GM12878 (cell line): ENCODE measurements at regions not wholly inside any gene's neighbourhood (a gene's known extent, or its start where the extent isn't known, plus 50 kb on each side); places are given as distances from the start of the nearest gene placed in this dataset.

ENCODE experiments used
- ATAC-seq: fragments of 200-7000 bp; cut with Tn5 transposase; 3 replicates; pipeline ENCODE4 v1.9.1; 2020; ENCODE audit warnings: mild to moderate bottlenecking, moderate library complexity
- BruUV-seq: library from RNA; stranded (reverse); fragments of 400-500 nt; replicated peaks from 2 replicates; lab custom pipeline; 2021; lab: Mats Ljungman, UMichigan
- CTCF ChIA-PET: fragments of 300-600 bp; sonication (Branson Sonifier 250); formaldehyde crosslinking; extraction: SDS; loops from one replicate; lab custom pipeline; 2021; ENCODE audit warnings: inconsistent platforms; lab: Yijun Ruan, JAX
- POLR2A ChIA-PET: fragments of 350-600 bp; formaldehyde crosslinking; extraction: SDS; loops from one replicate; lab custom pipeline; 2021; ENCODE audit warnings: inconsistent platforms; lab: Charles Lee
- RAD21 ChIA-PET: fragments of 300-600 bp; sonication (Branson Sonifier 250); formaldehyde crosslinking; loops from one replicate; lab custom pipeline; 2023; ENCODE audit warnings: antibody characterized with exemption; ENCODE audit not compliant: unreplicated experiment; lab: Charles Lee
- SMC1A ChIA-PET: fragments of 300-600 bp; sonication (Branson Sonifier 250); formaldehyde crosslinking; loops from one replicate; lab custom pipeline; 2023; ENCODE audit not compliant: unreplicated experiment, uncharacterized antibody; lab: Charles Lee
- DNase-seq: peaks from one replicate; pipeline ENCODE4 v3.0.0-alpha.2; 2011; ENCODE audit warnings: low read depth, low spot score
- FAIRE-seq: peaks from 3 replicates; lab custom pipeline; 2011; peaks lifted over from hg19 to GRCh38; lab: Jason Lieb, UNC
- H2AFZ ChIP-seq: 2 replicates; pipeline ENCODE4 v1.6.0; 2011; ENCODE audit warnings: low read depth, low read length, control low read depth; ENCODE audit not compliant: control insufficient read depth
- H3K27ac ChIP-seq: 2 replicates; pipeline ENCODE4 v1.5.1; 2011; ENCODE audit warnings: control low read depth; ENCODE audit not compliant: control insufficient read depth, insufficient read depth
- H3K27me3 ChIP-seq, 2 experiments: replicated peaks in 1 of 2; 2 replicates each; pipeline versions ENCODE4 v1.6.0 to v1.6.1; 2011; ENCODE audit warnings: low read length in 1 of 2; ENCODE audit not compliant: control insufficient read depth in 2 of 2, insufficient read depth in 2 of 2
- H3K36me3 ChIP-seq, 2 experiments: 2 replicates each; pipeline ENCODE4 v1.5.1; 2011; ENCODE audit warnings: low read length in 1 of 2; ENCODE audit not compliant: control insufficient read depth in 2 of 2, insufficient read depth in 2 of 2
- H3K4me1 ChIP-seq: 2 replicates; pipeline ENCODE4 v1.6.1; 2011; ENCODE audit warnings: mild to moderate bottlenecking, low read length, moderate library complexity, mixed read lengths; ENCODE audit not compliant: control insufficient read depth, insufficient read depth
- H3K4me2 ChIP-seq: 2 replicates; pipeline ENCODE4 v1.6.0; 2011; ENCODE audit warnings: control low read depth; ENCODE audit not compliant: control insufficient read depth, insufficient read depth
- H3K4me3 ChIP-seq: fragments of 200-600 bp; sonication (generic); 2 replicates; pipeline ENCODE4 v1.5.1; 2016
- H3K79me2 ChIP-seq: 2 replicates; pipeline ENCODE4 v1.6.0; 2011; ENCODE audit warnings: low read length; ENCODE audit not compliant: control insufficient read depth, insufficient read depth
- H3K9ac ChIP-seq: 2 replicates; pipeline ENCODE4 v1.8.0; 2011; ENCODE audit warnings: low read length, control low read depth, mixed read lengths; ENCODE audit not compliant: control insufficient read depth, insufficient read depth
- H3K9me3 ChIP-seq: replicated peaks from 3 replicates; pipeline ENCODE4 v1.5.1; 2011; ENCODE audit warnings: mild to moderate bottlenecking, low read length; ENCODE audit not compliant: control insufficient read depth, insufficient read depth
- H4K20me1 ChIP-seq: 2 replicates; pipeline ENCODE4 v1.6.0; 2011; ENCODE audit not compliant: control insufficient read depth, insufficient read depth
- CEBPB ChIP-seq, 2 experiments: fragments of 150-350 bp in 1 of 2; IDR thresholded peaks; 2 replicates each; pipeline ENCODE4 v1.6.1; 2012 to 2014; ENCODE audit warnings: low read depth in 2 of 2, low read length in 2 of 2, borderline replicate concordance in 1 of 2, inconsistent platforms in 1 of 2
- CREM ChIP-seq: IDR thresholded peaks from 2 replicates; pipeline ENCODE4 v1.6.1; 2014; ENCODE audit warnings: antibody characterized with exemption, low read depth
- CUX1 ChIP-seq: IDR thresholded peaks from 2 replicates; pipeline ENCODE4 v1.6.1; 2012; ENCODE audit warnings: improper control_type of control experiment, low read depth, low read length; ENCODE audit not compliant: insufficient replicate concordance
- RAD51 ChIP-seq: fragments of 450-650 bp; IDR thresholded peaks from 2 replicates; pipeline ENCODE4 v1.6.1; 2016; ENCODE audit warnings: moderate library complexity, mild to moderate bottlenecking, inconsistent platforms
- SREBF1 ChIP-seq: IDR thresholded peaks from 2 replicates; pipeline ENCODE4 v1.6.1; 2012; ENCODE audit warnings: mild to moderate bottlenecking, low read length
- SRF ChIP-seq, 2 experiments: IDR thresholded peaks; 2 replicates each; pipeline ENCODE4 v1.6.1; 2011; ENCODE audit warnings: low read depth in 2 of 2, low read length in 2 of 2, mild to moderate bottlenecking in 1 of 2, moderate library complexity in 1 of 2
- YY1 ChIP-seq: IDR thresholded peaks from 2 replicates; pipeline ENCODE4 v1.6.1; 2011; ENCODE audit warnings: low read depth, mild to moderate bottlenecking, low read length
- WGBS: methylation state at CpG from one replicate; pipeline ENCODE4 v1.1.6; 2016; ENCODE audit warnings: low lambda C conversion rate; ENCODE audit not compliant: insufficient replicate concordance, insufficient coverage; ENCODE audit errors: missing lambda C conversion rate; 5-methylcytosine and 5-hydroxymethylcytosine counted together
- in situ Hi-C: fragments of 300-500 bp; cut with MboI; formaldehyde crosslinking; loops from 9 replicates; pipeline ENCODE4 v1.14.3; 2018; ENCODE audit warnings: mixed read lengths
- intact Hi-C: fragments of 100-400 bp; cut with micrococcal nuclease; formaldehyde crosslinking; loops from one replicate; pipeline ENCODE4 v1.14.2; 2022; ENCODE audit not compliant: unreplicated experiment
- TF ChIP-seq, protein P1 (sequence below): IDR thresholded peaks from 2 replicates; pipeline ENCODE4 v1.6.1; 2011; ENCODE audit warnings: mild to moderate bottlenecking, low read depth, low read length, moderate library complexity; ENCODE audit not compliant: insufficient replicate concordance

- ATAC-seq, result no peak
- ChIA-PET POLR2A (no interaction called here), SMC1A (no interaction called here), RAD21 (no interaction called here), CTCF (no interaction called here)
- peaks cover 4% of the 10 kb centered on the region for H3K4me1 ChIP-seq
- no peak overlapping the region for H3K4me3 ChIP-seq
- 30% methylated on average over 8 of the region's 10 CpGs for WGBS
- no peak overlapping the region for H3K27ac ChIP-seq
- H3K9me3 ChIP-seq, result no peaks in the 10 kb centered on the region
- no peak for DNase-seq
- FAIRE-seq, result no peak
- H3K9ac ChIP-seq, result no peak overlapping the region
- no peak overlapping the region for H2AFZ ChIP-seq
- no peaks in the 10 kb centered on the region for H4K20me1 ChIP-seq
- BruUV-seq, result no TSS peak
- H3K4me2 ChIP-seq, result no peak overlapping the region
- in situ Hi-C loops, result no loop called here
- intact Hi-C loops, result no loop called here
- no peaks in the 10 kb centered on the region for H3K79me2 ChIP-seq
- no peaks in the 10 kb centered on the region for H3K36me3 ChIP-seq
- H3K27me3 ChIP-seq, result no peaks in the 10 kb centered on the region
- no peak for TF ChIP-seq SREBF1
- TF ChIP-seq RAD51, result no peak
- no peak for TF ChIP-seq CEBPB (IDR thresholded peaks at IDR 0.05; ENCODE audit: borderline replicate concordance in 1 of 2, low read depth in 2 of 2, low read length in 2 of 2)
Observed at GRCh38 chr2:129484999-129485897, 494.2 kb upstream of the RAB6C start.

DNA sequence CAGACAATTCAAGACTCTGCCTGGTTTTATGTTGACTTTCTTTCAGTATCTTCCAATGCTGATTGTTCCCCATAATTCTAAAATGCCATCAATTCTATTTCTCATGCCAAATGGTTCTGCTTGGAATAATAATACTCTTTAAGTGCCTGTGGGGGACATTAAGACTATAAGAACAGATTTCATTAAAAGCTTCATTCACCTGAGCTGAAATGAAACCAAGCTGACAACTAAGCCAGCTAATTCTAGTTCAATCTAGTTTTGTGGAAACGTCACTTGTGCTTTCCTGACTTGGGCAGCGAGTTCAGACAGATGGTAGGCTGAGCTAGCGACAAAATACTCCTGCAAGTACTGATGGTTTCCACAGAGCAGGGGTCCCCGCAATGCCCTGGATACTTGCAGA, 491.1 kb upstream of the RAB6C start:
- WGBS, result 0% methylated on average over 3 of the region's 4 CpGs
- no peaks in the 10 kb centered on the region for H3K27me3 ChIP-seq
- peaks cover 4% of the 10 kb centered on the region for H3K4me1 ChIP-seq
- in situ Hi-C loops, result no loop called here
- no peak overlapping the region for H3K9ac ChIP-seq
- H3K27ac ChIP-seq, result no peak overlapping the region
- CTCF ChIA-PET, result no interaction called here
- H4K20me1 ChIP-seq, result no peaks in the 10 kb centered on the region
- no TSS peak for BruUV-seq
- FAIRE-seq (no peak), ATAC-seq (no peak), DNase-seq (no peak)
- H2AFZ ChIP-seq, result no peak overlapping the region
- intact Hi-C loops, result no loop called here
- SMC1A ChIA-PET, result no interaction called here
- H3K4me3 ChIP-seq, result no peak overlapping the region
- no peaks in the 10 kb centered on the region for H3K9me3 ChIP-seq
- no peaks in the 10 kb centered on the region for H3K79me2 ChIP-seq
- POLR2A ChIA-PET, result no interaction called here
- no peaks in the 10 kb centered on the region for H3K36me3 ChIP-seq
- H3K4me2 ChIP-seq, result no peak overlapping the region
- RAD21 ChIA-PET, result no interaction called here
- TF ChIP-seq, protein P1, sequence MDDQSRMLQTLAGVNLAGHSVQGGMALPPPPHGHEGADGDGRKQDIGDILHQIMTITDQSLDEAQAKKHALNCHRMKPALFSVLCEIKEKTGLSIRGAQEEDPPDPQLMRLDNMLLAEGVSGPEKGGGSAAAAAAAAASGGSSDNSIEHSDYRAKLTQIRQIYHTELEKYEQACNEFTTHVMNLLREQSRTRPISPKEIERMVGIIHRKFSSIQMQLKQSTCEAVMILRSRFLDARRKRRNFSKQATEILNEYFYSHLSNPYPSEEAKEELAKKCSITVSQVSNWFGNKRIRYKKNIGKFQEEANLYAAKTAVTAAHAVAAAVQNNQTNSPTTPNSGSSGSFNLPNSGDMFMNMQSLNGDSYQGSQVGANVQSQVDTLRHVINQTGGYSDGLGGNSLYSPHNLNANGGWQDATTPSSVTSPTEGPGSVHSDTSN, result no peak
- TF ChIP-seq SRF (IDR thresholded peaks at IDR 0.05; ENCODE audit: low read depth in 2 of 2, low read length in 2 of 2) (no peak), CREM (no peak), YY1 (no peak), CUX1 (no peak)
